EH (cell line): ENCODE measurements at regions not wholly inside any gene's neighbourhood (a gene's known extent, or its start where the extent isn't known, plus 50 kb on each side); places are given as distances from the start of the nearest gene placed in this dataset.
"Not testable (repeated sequence)": the region's sequence is repeated elsewhere in the genome, so short reads cannot be mapped to it uniquely, and the experiment has no call there.

Source experiments
- DNase-seq: peaks from one replicate; pipeline ENCODE4 v3.0.0-alpha.2; 2015; ENCODE audit warnings: low read depth

DNA sequence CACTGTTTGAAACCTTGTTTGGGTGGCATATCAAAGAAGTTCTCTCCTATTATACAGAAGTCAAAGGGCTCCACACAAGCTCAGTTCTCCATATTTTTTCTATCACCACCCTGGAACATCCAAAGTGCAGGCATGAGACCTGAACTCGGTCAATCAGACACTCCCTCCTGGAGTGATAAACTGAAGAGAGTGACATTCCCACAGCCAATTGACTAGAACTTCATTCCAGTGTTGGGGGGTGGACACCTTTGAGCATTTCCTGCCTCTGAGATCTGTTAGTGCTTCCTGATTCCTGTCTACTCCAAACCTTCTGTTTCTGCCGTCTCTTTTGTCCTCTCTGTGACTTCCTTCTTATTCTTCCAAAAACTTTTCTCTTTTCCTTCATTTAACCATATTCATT lies 220.7 kb upstream of the NOX3 start:
- peak; percentile 16 for DNase-seq

- DNase-seq: no peak
Measured at GRCh38 chr6:155670655-155671054, 215.0 kb upstream of the NOX3 start.

- no peak for DNase-seq
Measured at GRCh38 chr6:155660251-155660977, 204.8 kb upstream of the NOX3 start.

DNA sequence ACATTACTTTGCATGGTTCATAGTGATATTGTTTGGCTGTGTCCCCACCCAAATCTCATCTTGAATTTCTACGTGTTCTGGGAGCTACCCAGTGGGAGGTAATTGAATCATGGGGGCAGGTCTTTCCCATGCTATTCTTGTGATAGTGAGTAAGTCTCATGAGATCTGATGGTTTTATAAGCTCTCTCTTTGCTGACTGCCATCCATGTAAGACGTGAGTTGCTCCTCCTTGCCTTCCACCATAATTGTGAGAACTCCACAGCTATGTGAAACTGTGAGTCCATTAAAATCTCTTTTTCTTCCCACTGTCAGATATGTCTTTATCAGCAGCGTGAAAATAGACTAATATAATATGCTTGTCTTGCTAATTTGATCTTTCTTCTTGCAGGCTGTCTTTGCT lies 200.4 kb upstream of the NOX3 start:
- no peak for DNase-seq

GRCh38 chr6:155654474-155654873 lies 198.8 kb upstream of the NOX3 start:
- DNase-seq: no peak

- no peak for DNase-seq
Measured at GRCh38 chr6:155648301-155648700, 192.7 kb upstream of the NOX3 start.

GRCh38 chr6:155647354-155647753 lies 191.7 kb upstream of the NOX3 start:
- no peak for DNase-seq

DNA sequence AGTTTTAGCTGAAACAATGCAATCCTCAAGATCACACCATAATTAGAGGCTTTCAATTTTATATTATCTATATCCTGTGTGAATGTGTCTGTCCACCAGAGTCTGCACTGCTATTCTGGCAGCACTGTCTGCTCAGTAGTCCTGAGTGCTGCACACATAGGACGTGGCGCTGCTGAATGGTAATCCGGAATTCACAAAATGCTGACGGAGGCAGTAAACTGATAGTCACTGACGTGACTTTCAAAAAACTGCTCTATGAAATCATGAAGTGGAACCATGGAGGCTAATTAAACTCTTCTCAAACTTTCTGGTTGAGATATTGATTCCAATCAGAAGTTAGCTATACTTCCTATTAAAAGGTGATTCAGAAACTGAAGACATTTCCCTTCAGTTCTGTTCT lies 190.8 kb upstream of the NOX3 start:
- no peak for DNase-seq

DNA sequence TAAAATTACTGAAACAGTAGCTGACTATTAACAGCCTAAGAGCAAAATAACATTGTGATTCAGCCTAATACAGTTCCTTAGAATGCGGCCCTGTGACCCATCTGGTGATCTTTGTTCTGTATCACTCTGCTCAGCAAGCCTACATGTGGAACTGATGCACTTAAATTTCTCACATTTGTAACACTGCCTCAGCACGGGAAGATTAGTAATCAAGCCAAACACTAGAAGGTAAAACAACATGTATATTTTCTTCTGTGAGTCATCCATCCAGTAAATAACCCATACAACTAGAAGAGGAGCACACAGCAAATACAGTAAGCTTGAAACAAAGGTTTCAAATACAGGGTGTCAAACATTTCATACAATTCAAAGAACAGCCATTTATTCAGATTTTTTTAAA lies 189.7 kb upstream of the NOX3 start:
- peak; percentile 17 for DNase-seq

DNA sequence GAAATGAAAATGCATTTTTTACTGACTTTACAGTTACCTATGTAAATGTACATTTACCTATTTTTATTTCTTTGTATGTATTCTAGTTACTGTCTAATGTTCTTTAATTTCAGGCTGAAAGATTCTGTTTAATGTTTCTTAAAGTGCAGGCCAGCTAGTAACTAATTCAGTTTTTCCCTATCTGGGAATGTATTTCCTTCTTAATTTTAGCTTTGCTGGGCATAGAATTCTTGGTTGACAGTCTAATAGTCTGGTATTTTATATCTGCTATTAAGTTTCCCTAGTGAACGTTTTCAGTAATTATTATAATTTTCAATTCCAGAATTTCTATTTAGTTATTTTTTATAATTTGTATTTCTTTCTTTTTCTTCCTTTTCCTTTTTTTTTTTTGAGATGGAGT lies 186.0 kb upstream of the NOX3 start:
- no peak for DNase-seq

DNA sequence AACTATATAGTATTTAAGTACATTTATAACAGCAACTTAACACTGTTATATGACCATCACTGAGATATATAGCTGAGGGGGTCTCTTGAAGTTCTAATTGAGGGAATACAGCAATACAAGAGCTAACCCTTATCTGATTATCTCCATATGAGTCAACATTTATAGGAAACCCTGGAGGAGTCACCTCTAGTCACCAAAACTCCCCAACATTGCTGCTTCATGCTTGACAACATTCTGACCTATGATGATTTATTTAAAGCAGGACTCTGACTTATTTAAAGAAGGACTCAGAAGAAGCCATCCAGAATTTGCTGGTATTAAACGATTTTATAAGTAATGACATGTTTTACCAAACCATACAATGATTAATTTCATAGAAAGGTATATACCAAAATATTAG lies 182.6 kb upstream of the NOX3 start:
- DNase-seq: no peak

DNA sequence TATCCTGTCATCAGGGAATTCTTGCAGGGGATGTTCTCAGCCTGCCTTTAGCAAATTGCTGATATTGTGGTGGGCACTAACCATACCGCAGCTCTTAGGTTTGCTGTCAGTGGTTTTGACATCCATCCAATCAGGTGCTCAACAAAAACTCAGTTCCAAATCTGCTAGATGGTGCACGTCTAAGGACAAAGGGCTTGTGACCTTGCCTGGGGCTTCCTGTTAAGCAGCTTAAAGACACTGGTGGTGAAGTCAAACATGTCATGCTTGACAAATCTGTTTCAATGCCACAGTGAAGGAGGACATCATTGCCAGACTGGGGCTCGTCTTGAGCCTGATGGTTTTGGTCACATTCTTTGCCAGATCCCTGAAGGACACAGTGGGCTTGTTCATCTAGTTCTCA lies 179.8 kb upstream of the NOX3 start:
- no peak for DNase-seq

DNA sequence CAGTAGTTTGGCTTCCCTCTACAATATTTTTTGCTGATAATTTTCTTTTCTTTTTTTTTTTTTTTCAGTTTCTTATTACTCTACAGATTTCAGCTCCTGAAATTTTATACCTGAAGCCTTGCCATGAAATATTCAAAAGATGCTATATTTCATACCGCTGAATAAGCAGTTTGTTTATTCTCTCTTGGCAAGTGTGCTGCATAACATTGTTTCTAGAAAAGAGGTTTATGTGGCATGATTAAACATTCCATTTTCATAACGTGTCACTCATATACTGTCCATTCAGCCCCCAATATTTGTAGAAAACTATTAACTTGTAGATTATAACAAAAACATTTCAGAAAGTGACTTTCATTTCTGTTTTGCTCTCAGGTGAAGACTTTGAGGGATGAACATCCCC lies 174.4 kb upstream of the NOX3 start:
- no peak for DNase-seq

GRCh38 chr6:155629652-155630051 lies 174.0 kb upstream of the NOX3 start:
- DNase-seq: no peak

- no peak for DNase-seq
Measured at GRCh38 chr6:155628306-155628705, 172.7 kb upstream of the NOX3 start.

DNA sequence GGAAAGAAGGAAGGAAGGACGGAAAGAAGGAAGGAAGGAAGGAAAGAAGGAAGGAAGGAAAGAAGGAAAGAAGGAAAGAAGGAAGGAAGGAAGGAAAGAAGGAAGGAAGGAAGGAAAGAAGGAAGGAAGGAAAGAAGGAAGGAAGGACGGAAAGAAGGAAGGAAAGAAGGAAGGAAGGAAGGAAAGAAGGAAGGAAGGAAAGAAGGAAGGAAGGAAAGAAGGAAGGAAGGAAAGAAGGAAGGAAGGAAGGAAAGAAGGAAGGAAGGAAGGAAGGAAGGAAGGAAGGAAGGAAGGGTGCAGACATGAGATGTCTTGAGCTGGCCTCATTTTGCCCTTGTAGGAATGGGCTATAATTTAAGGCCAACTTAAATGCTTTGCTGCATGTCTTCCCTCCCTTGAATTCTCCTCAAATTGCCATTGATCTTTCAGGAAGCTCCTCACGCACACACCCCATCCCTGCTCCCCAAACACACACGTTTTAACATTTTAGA lies 172.1 kb upstream of the NOX3 start:
- not testable (repeated sequence) for DNase-seq

DNA sequence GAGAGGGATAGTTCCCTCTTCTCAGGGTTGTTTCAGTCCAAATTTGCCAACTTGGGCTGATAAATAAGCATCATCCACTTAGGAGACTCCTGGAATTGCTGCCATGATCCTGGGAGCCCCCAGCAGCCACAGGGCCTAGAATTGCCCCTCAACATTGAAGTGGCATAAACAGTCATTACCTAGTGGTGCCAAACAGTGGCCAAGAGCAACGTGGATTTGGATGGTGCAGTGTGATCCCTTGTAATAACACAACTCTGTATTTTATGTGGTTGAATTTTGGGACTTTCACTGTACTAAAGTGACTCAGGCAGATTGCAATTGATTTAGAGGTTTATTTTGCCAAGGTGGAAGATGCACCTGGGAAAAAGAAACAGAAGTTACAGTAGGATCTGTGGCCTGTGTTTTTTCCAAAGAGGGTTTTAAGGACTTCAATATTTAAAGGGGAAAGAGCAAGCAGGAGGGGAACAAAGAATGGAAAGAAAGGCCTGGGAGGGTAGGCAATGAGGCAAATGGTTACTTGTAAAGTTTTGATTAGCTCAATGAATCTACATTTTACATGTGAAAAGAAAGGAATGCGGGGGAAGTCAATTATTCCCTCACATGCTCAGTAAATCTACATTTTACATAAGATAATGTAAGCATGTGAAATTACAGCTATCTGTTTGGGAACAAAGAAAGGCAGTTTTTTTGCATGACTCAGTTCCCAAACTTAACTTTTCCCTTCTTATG lies 168.0 kb upstream of the NOX3 start:
- DNase-seq: no peak

DNA sequence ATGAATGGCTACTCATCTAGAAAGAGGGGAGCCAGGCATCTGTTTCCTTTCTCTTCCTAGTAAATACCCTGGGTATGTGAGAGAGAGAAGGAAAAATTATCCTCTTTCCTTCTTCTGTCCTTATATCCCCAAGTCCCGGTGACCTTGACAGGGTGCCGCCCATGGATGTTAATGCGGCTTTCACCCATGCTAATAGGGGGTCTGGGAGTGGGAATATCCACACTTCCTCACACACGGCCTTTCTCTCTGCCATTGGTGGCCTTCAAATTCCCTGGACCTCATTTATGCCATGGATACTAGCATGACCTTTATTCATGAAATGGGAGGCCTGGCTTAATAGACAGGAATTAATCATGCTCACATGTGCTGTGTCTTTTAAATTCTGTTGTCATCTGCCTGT lies 159.0 kb upstream of the NOX3 start:
- no peak for DNase-seq

GRCh38 chr6:155611742-155612141 lies 156.1 kb upstream of the NOX3 start:
- no peak for DNase-seq

DNA sequence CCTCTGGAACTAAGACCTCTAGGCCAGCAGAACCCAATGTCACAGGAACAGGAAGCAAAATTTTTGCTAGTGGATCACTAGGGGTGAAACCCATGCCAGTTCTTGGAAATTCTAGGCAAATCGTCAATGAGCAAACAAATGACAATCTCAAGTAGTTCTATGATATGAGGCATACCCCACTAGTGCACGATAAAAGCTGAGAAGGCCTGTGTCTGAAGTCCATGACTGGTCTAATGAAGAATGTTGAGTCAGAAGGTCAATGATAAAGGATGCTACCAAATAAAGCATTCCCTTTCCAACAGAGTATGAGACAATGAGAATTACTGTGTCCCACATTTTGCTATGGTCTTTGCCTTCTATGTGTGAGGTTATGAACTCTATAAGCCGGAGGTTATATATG lies 149.4 kb upstream of the NOX3 start:
- DNase-seq: peak; percentile 73

- no peak for DNase-seq
Measured at GRCh38 chr6:155599561-155599960, 143.9 kb upstream of the NOX3 start.

DNA sequence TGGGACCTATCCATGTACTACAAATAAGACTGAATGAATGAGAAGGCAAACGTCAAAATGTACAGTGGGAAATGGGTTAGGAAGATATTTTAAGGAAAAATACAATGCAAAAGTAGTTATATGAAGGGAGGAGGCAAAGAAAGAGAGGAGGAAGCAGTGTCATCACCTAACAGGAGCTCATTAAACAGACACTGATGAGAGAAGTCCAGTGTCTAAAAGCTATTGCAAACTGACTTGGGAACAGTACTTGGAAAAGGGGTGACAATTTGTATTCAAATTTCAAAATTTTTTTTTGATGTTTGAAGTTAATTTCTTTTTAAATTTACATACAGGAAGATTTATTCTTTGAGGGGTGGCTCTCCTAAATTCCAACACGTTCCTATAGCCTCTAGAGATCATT lies 143.5 kb upstream of the NOX3 start:
- no peak for DNase-seq

GRCh38 chr6:155595284-155595683 lies 139.6 kb upstream of the NOX3 start:
- DNase-seq: no peak

DNA sequence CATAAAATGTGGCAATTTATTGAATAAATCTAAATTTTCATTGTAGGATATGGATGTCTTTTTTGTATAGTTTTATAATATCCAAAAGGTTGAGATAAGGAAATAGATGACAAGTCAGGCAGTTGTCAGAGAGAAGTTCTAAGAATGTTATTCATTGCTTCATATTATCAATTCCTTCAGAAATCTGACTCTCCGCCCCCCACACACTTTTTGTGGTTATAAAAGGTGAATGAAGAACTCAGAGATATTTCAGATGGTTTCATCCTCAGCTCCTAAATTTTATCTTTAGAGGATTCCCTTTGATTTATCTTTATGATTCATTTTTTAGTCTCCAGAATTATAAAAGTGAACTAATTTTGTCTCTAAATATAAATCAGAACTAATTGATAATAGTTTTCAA lies 136.1 kb upstream of the NOX3 start:
- no peak for DNase-seq
